ENCODE measurements at regions not wholly inside any gene's neighbourhood (a gene's known extent, or its start where the extent isn't known, plus 50 kb on each side); places are given as distances from the start of the nearest gene placed in this dataset.

GRCh38 chr7:136168821-136169220 lies 191.7 kb upstream of the MTPN start:
- DNase-seq = no peak

- no peak for DNase-seq
Measured at GRCh38 chr7:136167991-136168390, 190.8 kb upstream of the MTPN start.

- no peak for DNase-seq
Measured at GRCh38 chr7:136166521-136166920, 189.4 kb upstream of the MTPN start.

GRCh38 chr7:136163340-136163801 lies 186.2 kb upstream of the MTPN start:
- DNase-seq = no peak

- no peak for DNase-seq
Measured at GRCh38 chr7:136150311-136150710, 173.2 kb upstream of the MTPN start.

GRCh38 chr7:136148920-136149319 lies 171.8 kb upstream of the MTPN start:
- no peak for DNase-seq

GRCh38 chr7:136146925-136147324 lies 169.8 kb upstream of the MTPN start:
- DNase-seq = no peak

GRCh38 chr7:136144182-136144581 lies 167.0 kb upstream of the MTPN start:
- DNase-seq = no peak

- no peak for DNase-seq
Measured at GRCh38 chr7:136143271-136143670, 166.1 kb upstream of the MTPN start.

GRCh38 chr7:136142583-136142982 lies 165.4 kb upstream of the MTPN start:
- no peak for DNase-seq

GRCh38 chr7:136140469-136140868 lies 163.3 kb upstream of the MTPN start:
- no peak for DNase-seq

GRCh38 chr7:136139417-136139816 lies 162.3 kb upstream of the MTPN start:
- DNase-seq = no peak

GRCh38 chr7:136138991-136139390 lies 161.8 kb upstream of the MTPN start:
- no peak for DNase-seq

- no peak for DNase-seq
Measured at GRCh38 chr7:136136906-136137454, 159.8 kb upstream of the MTPN start.

- no peak for DNase-seq
Measured at GRCh38 chr7:136134503-136134902, 157.3 kb upstream of the MTPN start.

- no peak for DNase-seq
Measured at GRCh38 chr7:136133551-136133950, 156.4 kb upstream of the MTPN start.

GRCh38 chr7:136131304-136131630 lies 154.1 kb upstream of the MTPN start:
- DNase-seq = no peak

- DNase-seq = no peak
Measured at GRCh38 chr7:136130511-136131303, 153.5 kb upstream of the MTPN start.

- DNase-seq = no peak
Measured at GRCh38 chr7:136128050-136128449, 150.9 kb upstream of the MTPN start.

- DNase-seq = no peak
Measured at GRCh38 chr7:136123352-136123751, 146.2 kb upstream of the MTPN start.

GRCh38 chr7:136122026-136122425 lies 144.9 kb upstream of the MTPN start:
- no peak for DNase-seq

- no peak for DNase-seq
Measured at GRCh38 chr7:136117539-136117938, 140.4 kb upstream of the MTPN start.

- no peak for DNase-seq
Measured at GRCh38 chr7:136116186-136116585, 139.0 kb upstream of the MTPN start.

- peak; percentile 44 to 49 for DNase-seq
Measured at GRCh38 chr7:136114966-136115762, 138.0 kb upstream of the MTPN start.
